HG02943 (cell line): ENCODE measurements at regions not wholly inside any gene's neighbourhood (a gene's known extent, or its start where the extent isn't known, plus 50 kb on each side); places are given as distances from the start of the nearest gene placed in this dataset.

Experiments
- ATAC-seq: cut with Tn5 transposase; IDR thresholded peaks from one replicate; pipeline ENCODE4 v1.9.1; 2021; ENCODE audit warnings: mild to moderate bottlenecking, low read depth, moderate library complexity; ENCODE audit not compliant: unreplicated experiment

GRCh38 chr7:26038201-26038990 lies 113.6 kb upstream of the NFE2L3 start:
- no peak for ATAC-seq

- ATAC-seq: no peak
Observed at GRCh38 chr7:26040085-26040484, 111.9 kb upstream of the NFE2L3 start.

- no peak for ATAC-seq
Observed at GRCh38 chr7:26042237-26042636, 109.8 kb upstream of the NFE2L3 start.

- ATAC-seq: no peak
Observed at GRCh38 chr7:26043801-26044200, 108.2 kb upstream of the NFE2L3 start.

- no peak for ATAC-seq
Observed at GRCh38 chr7:26044320-26044719, 107.7 kb upstream of the NFE2L3 start.

- ATAC-seq: no peak
Observed at GRCh38 chr7:26046150-26046549, 105.8 kb upstream of the NFE2L3 start.

- ATAC-seq: no peak
Observed at GRCh38 chr7:26046878-26047277, 105.1 kb upstream of the NFE2L3 start.

- ATAC-seq: no peak
Observed at GRCh38 chr7:26048663-26049062, 103.3 kb upstream of the NFE2L3 start.

GRCh38 chr7:26049081-26049480 lies 102.9 kb upstream of the NFE2L3 start:
- ATAC-seq: no peak

GRCh38 chr7:26051021-26051420 lies 101.0 kb upstream of the NFE2L3 start:
- no peak for ATAC-seq

GRCh38 chr7:26052706-26053105 lies 99.3 kb upstream of the NFE2L3 start:
- ATAC-seq: no peak

GRCh38 chr7:26054386-26054785 lies 97.6 kb upstream of the NFE2L3 start:
- no peak for ATAC-seq

GRCh38 chr7:26055241-26055640 lies 96.8 kb upstream of the NFE2L3 start:
- no peak for ATAC-seq

GRCh38 chr7:26060733-26061677 lies 91.0 kb upstream of the NFE2L3 start:
- ATAC-seq: no peak

- no peak for ATAC-seq
Observed at GRCh38 chr7:26061678-26062603, 90.1 kb upstream of the NFE2L3 start.

GRCh38 chr7:26065652-26066051 lies 86.3 kb upstream of the NFE2L3 start:
- ATAC-seq: no peak

GRCh38 chr7:26066736-26067135 lies 85.3 kb upstream of the NFE2L3 start:
- ATAC-seq: no peak

- ATAC-seq: no peak
Observed at GRCh38 chr7:26070290-26070689, 81.7 kb upstream of the NFE2L3 start.

GRCh38 chr7:26071622-26072456 lies 80.2 kb upstream of the NFE2L3 start:
- ATAC-seq: no peak

- ATAC-seq: no peak
Observed at GRCh38 chr7:26073041-26073440, 79.0 kb upstream of the NFE2L3 start.
